DOHH2 (cell line): ENCODE measurements at regions not wholly inside any gene's neighbourhood (a gene's known extent, or its start where the extent isn't known, plus 50 kb on each side); places are given as distances from the start of the nearest gene placed in this dataset.

Experiments
- CTCF ChIP-seq: fragments of 200-600 bp; sonication (generic); IDR thresholded peaks from one replicate; pipeline ENCODE4 v1.5.1; 2014; ENCODE audit warnings: antibody characterized with exemption, mild to moderate bottlenecking, low read depth, low read length; ENCODE audit not compliant: poor library complexity, severe bottlenecking
- EZH2phosphoT487 ChIP-seq: fragments of 200-600 bp; sonication (generic); IDR thresholded peaks from 2 replicates; pipeline ENCODE4 v1.6.1; 2017; ENCODE audit warnings: borderline replicate concordance, mild to moderate bottlenecking, antibody characterized with exemption, low read length, moderate library complexity, mixed read lengths

GRCh38 chr5:171555160-171555559 is 135.7 kb downstream of the FGF18 start:
- TF ChIP-seq CTCF (no peak), EZH2phosphoT487 (no peak)
